Activated CD4-positive, CD25-positive, alpha-beta regulatory T cell treated with anti-CD3 and anti-CD28 coated beads, Interleukin-2, amount 50 U/mL, for 72 hours (primary cell): ENCODE measurements at regions not wholly inside any gene's neighbourhood (a gene's known extent, or its start where the extent isn't known, plus 50 kb on each side); places are given as distances from the start of the nearest gene placed in this dataset.

Experiments used
- DNase-seq: peaks from one replicate; pipeline ENCODE4 v3.0.0; 2021

- no peak for DNase-seq
Measured at GRCh38 chr15:70252951-70253320, 155.2 kb upstream of the TLE3 start.

GRCh38 chr15:70252056-70252950, 154.6 kb upstream of the TLE3 start:
- no peak for DNase-seq

- no peak for DNase-seq
Measured at GRCh38 chr15:70251246-70251990, 153.7 kb upstream of the TLE3 start.

GRCh38 chr15:70250208-70251201, 152.8 kb upstream of the TLE3 start:
- DNase-seq = no peak

GRCh38 chr15:70249616-70250015, 151.9 kb upstream of the TLE3 start:
- DNase-seq = no peak

GRCh38 chr15:70248116-70249025, 150.7 kb upstream of the TLE3 start:
- DNase-seq = no peak

GRCh38 chr15:70247281-70247680, 149.6 kb upstream of the TLE3 start:
- no peak for DNase-seq

- DNase-seq = no peak
Measured at GRCh38 chr15:70246623-70247220, 149.0 kb upstream of the TLE3 start.

- DNase-seq = no peak
Measured at GRCh38 chr15:70245932-70246622, 148.4 kb upstream of the TLE3 start.

- no peak for DNase-seq
Measured at GRCh38 chr15:70244978-70245542, 147.3 kb upstream of the TLE3 start.

- no peak for DNase-seq
Measured at GRCh38 chr15:70243686-70244540, 146.2 kb upstream of the TLE3 start.

GRCh38 chr15:70242951-70243685, 145.4 kb upstream of the TLE3 start:
- no peak for DNase-seq

GRCh38 chr15:70241561-70242320, 144.0 kb upstream of the TLE3 start:
- no peak for DNase-seq

- no peak for DNase-seq
Measured at GRCh38 chr15:70240820-70241430, 143.2 kb upstream of the TLE3 start.

- no peak for DNase-seq
Measured at GRCh38 chr15:70240082-70240481, 142.4 kb upstream of the TLE3 start.

- no peak for DNase-seq
Measured at GRCh38 chr15:70238917-70239316, 141.2 kb upstream of the TLE3 start.

GRCh38 chr15:70237626-70238025, 139.9 kb upstream of the TLE3 start:
- DNase-seq = no peak
